GM19467 (cell line): ENCODE measurements at regions not wholly inside any gene's neighbourhood (a gene's known extent, or its start where the extent isn't known, plus 50 kb on each side); places are given as distances from the start of the nearest gene placed in this dataset.
"Not testable (repeated sequence)": the region's sequence is repeated elsewhere in the genome, so short reads cannot be mapped to it uniquely, and the experiment has no call there.

ENCODE experiments used
- ATAC-seq: cut with Tn5 transposase; IDR thresholded peaks from one replicate; pipeline ENCODE4 v1.9.1; 2021; ENCODE audit warnings: mild to moderate bottlenecking, moderate library complexity; ENCODE audit not compliant: unreplicated experiment

- ATAC-seq = no peak
These were observed 204.5 kb downstream of the SREK1 start for GRCh38 chr5:66348387-66349125.

- no peak for ATAC-seq
These were observed 207.7 kb downstream of the SREK1 start for GRCh38 chr5:66351813-66352212.

DNA sequence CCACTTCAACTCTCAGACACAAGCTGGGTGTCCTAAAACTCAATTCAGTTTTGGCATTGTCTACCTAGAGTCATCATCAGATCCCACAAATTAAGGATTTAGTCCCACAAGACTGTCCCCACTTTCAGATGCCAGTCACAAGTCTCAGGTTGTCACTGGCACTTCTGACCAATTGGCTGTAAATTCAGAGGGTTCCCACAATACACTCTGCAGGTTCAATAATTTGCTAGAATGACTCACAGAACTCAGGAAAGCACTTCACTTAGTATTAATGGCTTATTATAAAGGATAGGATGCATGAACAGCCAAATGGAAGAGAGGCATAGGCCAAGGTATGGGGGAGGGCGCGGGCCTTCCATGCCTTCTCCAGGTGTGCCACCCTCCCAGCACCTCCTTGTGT is 209.1 kb downstream of the SREK1 start:
- ATAC-seq = no peak

GRCh38 chr5:66354422-66354821 is 210.3 kb downstream of the SREK1 start:
- ATAC-seq = no peak

DNA sequence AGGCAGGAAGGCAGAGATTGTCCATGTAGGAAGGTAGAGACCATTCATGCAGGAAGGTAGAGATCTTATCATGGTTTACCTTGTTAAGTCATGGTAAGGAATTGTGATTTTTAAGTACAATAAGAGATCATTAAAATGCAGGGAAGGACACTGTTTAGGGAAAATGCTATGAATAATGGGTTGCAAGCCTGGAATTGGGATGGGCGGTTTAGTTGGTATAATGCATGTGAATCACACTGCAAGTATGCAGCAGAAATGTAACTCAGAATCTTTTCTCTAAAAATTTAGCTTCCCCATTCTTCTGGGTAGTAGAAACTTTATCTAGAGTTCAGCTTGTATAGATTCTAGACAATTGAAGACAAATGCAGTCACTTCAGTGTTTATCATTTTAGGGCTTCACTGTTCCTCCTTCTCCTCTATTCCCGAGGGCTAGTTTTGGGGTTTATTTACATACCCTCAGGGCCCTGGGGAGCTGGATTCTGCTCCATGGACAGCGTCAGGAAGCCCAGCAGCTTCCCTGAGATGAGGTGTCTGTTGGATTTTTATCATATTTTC is 212.0 kb downstream of the SREK1 start:
- no peak for ATAC-seq

DNA sequence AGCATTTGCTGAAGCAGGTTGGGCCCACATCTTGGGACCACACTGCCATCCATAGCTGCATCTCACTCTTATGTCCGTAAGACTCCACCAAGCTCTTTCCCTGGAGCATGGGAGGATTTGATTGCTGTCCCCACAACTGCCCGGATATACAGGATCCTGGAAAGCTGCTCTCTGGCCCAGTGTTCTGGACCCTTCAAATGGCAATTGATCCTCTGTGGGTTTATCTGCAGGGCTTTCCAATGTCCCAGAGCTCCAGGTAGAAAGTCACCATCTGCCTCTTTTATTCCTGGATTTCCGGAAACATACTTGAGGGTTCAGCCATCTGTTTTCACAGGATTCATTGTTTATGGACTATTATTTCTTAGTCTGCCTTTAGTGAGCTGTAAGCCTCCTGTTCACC is 214.6 kb downstream of the SREK1 start:
- ATAC-seq = no peak

GRCh38 chr5:66361070-66361469 is 217.0 kb downstream of the SREK1 start:
- ATAC-seq = no peak

- no peak for ATAC-seq
These were observed 217.9 kb downstream of the SREK1 start for GRCh38 chr5:66362046-66362445.

GRCh38 chr5:66362687-66363086 is 218.6 kb downstream of the SREK1 start:
- no peak for ATAC-seq

- no peak for ATAC-seq
These were observed 219.0 kb downstream of the SREK1 start for GRCh38 chr5:66363097-66363496.

DNA sequence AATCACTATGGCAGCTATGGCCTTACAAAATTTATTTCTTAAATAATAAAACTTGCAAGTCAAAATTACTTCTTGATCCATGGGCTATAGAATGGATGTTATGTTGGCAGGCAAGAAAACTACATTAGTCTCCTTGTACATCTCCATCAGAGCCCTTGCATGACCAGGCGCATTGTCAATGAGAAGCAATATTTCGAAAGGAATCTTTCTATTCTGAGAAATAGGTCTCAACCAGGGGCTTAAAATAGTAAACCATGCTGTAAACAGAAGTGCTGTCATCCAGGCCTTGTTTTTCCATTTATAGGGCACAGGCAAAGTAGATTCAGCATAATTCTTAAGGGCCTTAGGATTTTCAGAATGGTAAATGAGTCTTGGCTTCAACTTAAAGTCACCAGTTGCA is 220.1 kb downstream of the SREK1 start:
- no peak for ATAC-seq

GRCh38 chr5:66365981-66366380 is 221.9 kb downstream of the SREK1 start:
- ATAC-seq = no peak

- ATAC-seq = no peak
These were observed 223.9 kb downstream of the SREK1 start for GRCh38 chr5:66367814-66368541.

DNA sequence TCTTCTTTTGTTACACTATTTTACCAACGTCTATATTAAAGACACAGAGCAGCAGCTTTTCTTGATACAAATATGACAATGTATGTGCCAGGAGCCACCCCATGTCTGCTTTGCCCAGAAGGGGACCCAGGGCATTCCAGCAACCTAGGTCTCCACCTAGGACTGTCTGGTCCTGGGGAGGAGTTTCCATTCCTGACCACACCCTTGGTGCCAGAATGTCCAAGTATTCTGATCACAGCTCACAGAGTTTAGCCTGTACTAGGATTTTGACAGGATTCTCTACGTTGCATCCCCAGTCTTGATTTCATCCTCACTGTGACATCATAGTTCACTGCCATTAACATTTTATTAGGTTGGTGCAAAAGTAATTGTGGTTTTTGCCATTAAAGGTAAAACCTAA is 224.7 kb downstream of the SREK1 start:
- no peak for ATAC-seq

- ATAC-seq = no peak
These were observed 218.4 kb upstream of the MAST4 start for GRCh38 chr5:66377747-66378146.

- no peak for ATAC-seq
These were observed 217.8 kb upstream of the MAST4 start for GRCh38 chr5:66378407-66378806.

DNA sequence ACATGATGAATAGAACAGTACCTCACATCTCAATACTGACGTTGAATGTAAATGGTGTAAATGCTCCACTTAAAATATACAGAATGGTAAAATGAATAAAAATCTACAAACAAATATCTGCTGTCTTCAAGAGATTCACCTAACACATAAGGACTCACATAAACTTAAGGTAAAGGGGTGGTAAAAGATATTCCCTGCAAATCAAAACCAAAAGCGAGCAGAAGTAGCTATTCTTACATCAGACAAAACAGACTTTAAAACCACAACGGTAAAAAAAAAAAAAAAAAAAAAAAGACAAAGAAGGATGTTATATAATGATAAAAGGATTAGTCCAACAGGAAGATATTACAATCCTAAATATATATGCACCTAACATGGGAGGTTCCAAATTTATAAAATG is 214.0 kb upstream of the MAST4 start:
- no peak for ATAC-seq

DNA sequence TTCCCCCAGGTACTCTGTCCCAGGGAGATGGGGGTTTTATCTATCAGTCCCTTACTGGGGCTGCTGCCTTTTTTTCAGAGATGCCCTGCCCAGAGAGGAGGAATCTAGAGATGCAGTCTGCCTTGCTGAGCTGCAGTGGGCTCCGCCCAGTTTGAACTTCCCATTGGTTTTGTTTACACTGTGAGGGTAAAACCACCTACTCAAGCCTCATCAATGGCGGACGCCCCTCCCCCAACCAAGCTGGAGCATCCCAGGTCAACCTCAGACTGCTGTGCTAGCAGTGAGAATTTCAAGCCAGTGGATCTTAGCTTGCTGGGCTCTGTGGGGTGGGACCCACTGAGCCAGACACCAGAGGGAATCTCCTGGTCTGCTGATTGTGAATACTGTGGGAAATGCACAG is 191.0 kb upstream of the MAST4 start:
- not testable (repeated sequence) for ATAC-seq

GRCh38 chr5:66406761-66407336 is 189.3 kb upstream of the MAST4 start:
- ATAC-seq = no peak

- ATAC-seq = no peak
These were observed 188.4 kb upstream of the MAST4 start for GRCh38 chr5:66407765-66408164.

- no peak for ATAC-seq
These were observed 187.6 kb upstream of the MAST4 start for GRCh38 chr5:66408576-66408975.

DNA sequence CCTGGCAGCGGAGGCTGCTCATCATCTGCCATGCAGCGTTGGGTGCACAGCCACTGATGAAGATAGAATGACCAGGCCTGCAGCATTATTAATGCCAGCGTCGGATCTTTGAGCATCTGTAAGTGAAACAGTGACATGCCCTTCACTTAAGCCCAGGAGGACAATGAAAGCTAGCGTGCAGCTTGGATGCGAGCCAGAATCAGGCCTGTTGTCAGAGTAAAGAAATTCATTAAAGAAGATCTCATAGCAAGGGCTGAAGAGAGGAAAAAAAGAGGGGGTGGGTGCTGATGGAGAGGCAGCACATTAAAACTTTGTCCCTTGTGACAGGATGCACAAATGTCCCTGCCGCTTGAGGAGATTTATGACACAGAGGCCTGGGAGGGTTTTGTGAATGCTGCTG is 186.1 kb upstream of the MAST4 start:
- ATAC-seq = no peak
